NT2/D1 (cell line): ENCODE measurements at regions not wholly inside any gene's neighbourhood (a gene's known extent, or its start where the extent isn't known, plus 50 kb on each side); places are given as distances from the start of the nearest gene placed in this dataset.

Source experiments
- DNase-seq: peaks from one replicate; pipeline ENCODE4 v3.0.0-alpha.2; 2011; ENCODE audit warnings: low read depth, low spot score
- H3K27me3 ChIP-seq: 2 replicates; pipeline ENCODE4 v1.6.0; 2011; ENCODE audit warnings: mild to moderate bottlenecking; ENCODE audit not compliant: insufficient read length, insufficient read depth
- H3K36me3 ChIP-seq: 2 replicates; pipeline ENCODE4 v1.6.1; 2011; ENCODE audit warnings: mild to moderate bottlenecking, low read length, mixed read lengths; ENCODE audit not compliant: insufficient read depth, insufficient read length
- H3K4me1 ChIP-seq: 2 replicates; pipeline ENCODE4 v1.5.1; 2011; ENCODE audit not compliant: insufficient read depth, insufficient read length
- H3K4me3 ChIP-seq: 2 replicates; pipeline ENCODE4 v1.5.1; 2011; ENCODE audit warnings: low read depth; ENCODE audit not compliant: insufficient read length
- H3K9ac ChIP-seq: 2 replicates; pipeline ENCODE4 v1.6.0; 2011; ENCODE audit warnings: low read depth; ENCODE audit not compliant: insufficient read length
- H3K9me3 ChIP-seq: 2 replicates; pipeline ENCODE4 v1.5.1; 2011; ENCODE audit warnings: mild to moderate bottlenecking, low read length; ENCODE audit not compliant: insufficient read depth
- SUZ12 ChIP-seq: IDR thresholded peaks from 2 replicates; pipeline ENCODE4 v1.6.1; 2011; ENCODE audit not compliant: insufficient read length, insufficient read depth; ENCODE audit errors: extremely low read depth
- YY1 ChIP-seq: IDR thresholded peaks from 2 replicates; pipeline ENCODE4 v1.6.1; 2011; ENCODE audit not compliant: insufficient read length, insufficient read depth
- ZNF274 ChIP-seq: IDR thresholded peaks from 2 replicates; pipeline ENCODE4 v1.6.1; 2011; ENCODE audit warnings: mild to moderate bottlenecking, low read depth, low read length

DNA sequence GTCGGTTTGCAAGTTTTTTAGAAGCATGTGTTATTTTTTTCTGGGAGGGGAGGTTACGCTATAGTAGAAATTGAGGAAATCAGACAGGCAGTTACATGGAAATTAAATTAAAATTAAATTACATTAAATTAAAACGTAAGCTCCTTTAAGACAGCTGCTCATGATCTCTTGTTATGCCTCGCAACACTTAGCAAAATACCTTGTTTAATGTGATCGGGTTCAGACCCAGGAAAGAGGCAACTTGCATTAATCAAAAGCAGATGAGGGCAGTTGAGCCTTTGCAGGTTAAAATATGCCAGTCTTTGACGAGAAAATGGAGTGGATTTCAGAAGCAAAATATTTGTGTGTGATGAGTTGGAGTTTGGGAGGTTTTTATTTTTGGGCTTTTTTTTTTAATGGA is 651.8 kb downstream of the INHBA start:
- H3K36me3 ChIP-seq, result no peaks in the 10 kb centered on the region
- no peak for TF ChIP-seq SUZ12
- TF ChIP-seq ZNF274, result no peak
- no peak for DNase-seq
- H3K9me3 ChIP-seq, result no peaks in the 10 kb centered on the region
- no peaks in the 10 kb centered on the region for H3K4me1 ChIP-seq
- H3K9ac ChIP-seq, result no peak overlapping the region
- H3K4me3 ChIP-seq, result no peak overlapping the region
- no peaks in the 10 kb centered on the region for H3K27me3 ChIP-seq

DNA sequence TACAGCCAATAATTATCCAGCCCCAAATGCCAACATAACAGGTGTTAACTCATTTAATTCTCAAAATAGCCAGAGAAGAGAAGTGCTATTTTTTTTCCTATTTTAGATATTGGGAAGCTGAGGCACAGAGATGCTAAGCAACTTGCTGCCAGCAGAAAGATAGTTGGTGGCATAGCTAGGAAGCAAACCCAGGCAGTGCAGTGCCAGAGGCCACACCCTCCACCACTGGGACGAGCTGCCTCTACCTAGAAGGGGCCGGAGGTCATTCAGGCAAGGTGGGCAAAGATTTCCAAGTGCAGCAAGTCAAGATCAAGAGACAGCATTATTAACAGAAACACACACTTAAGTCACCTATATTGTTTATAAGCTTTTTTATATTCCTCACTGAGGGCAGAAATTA is 654.1 kb downstream of the INHBA start:
- no peak for DNase-seq
- no peak for TF ChIP-seq YY1
- TF ChIP-seq SUZ12, result no peak
- TF ChIP-seq ZNF274, result no peak
- Histone ChIP-seq H3K9ac (no peak overlapping the region), H3K36me3 (no peaks in the 10 kb centered on the region), H3K4me1 (no peaks in the 10 kb centered on the region), H3K4me3 (no peak overlapping the region), H3K27me3 (no peaks in the 10 kb centered on the region), H3K9me3 (peaks cover 7% of the 10 kb centered on the region)

DNA sequence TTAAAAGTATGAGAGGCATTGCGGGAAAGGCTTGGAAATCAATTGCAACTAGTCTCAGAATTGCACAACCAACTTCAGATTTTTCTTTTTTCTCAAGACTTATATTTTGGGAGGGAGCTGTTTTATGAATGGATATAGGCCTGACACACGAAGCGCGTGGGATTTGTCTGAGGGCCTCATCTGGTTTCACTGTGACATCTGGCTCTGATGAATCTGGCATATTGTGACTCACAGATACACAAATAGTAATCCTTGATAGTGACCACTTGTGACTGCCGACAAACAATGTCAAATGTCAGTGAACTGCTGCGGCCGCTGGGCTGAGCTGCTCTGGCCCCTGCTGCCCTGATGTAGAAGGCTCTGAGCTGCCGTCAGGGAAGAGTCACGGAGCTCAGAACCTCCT is 655.1 kb downstream of the INHBA start:
- Histone ChIP-seq H3K9ac (no peak overlapping the region), H3K36me3 (no peaks in the 10 kb centered on the region), H3K4me1 (no peaks in the 10 kb centered on the region), H3K4me3 (no peak overlapping the region), H3K27me3 (no peaks in the 10 kb centered on the region), H3K9me3 (peaks cover 15% of the 10 kb centered on the region)
- TF ChIP-seq SUZ12, result no peak
- no peak for TF ChIP-seq YY1
- no peak for TF ChIP-seq ZNF274
- DNase-seq, result no peak

DNA sequence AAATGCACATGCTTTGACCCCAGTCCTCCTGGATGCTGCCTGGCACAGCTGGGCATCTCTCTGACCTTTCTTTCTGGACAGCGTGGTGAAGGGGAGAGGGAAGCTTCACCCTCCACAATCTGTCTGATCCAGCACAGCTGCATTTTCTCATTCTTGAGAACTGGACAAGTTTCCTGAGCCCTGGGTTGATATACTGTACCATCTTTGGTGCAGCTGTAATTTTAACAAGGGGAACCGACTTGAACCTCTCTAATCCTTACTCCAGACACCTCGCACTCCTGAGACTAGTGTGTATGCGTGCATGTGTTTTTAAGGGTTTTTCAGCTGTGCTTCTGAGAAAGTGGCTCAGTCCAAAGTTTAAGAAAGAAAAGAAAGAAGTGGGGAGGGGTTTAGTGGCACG is 655.7 kb downstream of the INHBA start:
- Histone ChIP-seq H3K9me3 (peaks cover 15% of the 10 kb centered on the region), H3K9ac (no peak overlapping the region), H3K4me1 (no peaks in the 10 kb centered on the region), H3K36me3 (no peaks in the 10 kb centered on the region), H3K4me3 (no peak overlapping the region), H3K27me3 (no peaks in the 10 kb centered on the region)
- no peak for DNase-seq
- TF ChIP-seq ZNF274, result no peak
- TF ChIP-seq YY1, result no peak
- TF ChIP-seq SUZ12, result no peak

DNA sequence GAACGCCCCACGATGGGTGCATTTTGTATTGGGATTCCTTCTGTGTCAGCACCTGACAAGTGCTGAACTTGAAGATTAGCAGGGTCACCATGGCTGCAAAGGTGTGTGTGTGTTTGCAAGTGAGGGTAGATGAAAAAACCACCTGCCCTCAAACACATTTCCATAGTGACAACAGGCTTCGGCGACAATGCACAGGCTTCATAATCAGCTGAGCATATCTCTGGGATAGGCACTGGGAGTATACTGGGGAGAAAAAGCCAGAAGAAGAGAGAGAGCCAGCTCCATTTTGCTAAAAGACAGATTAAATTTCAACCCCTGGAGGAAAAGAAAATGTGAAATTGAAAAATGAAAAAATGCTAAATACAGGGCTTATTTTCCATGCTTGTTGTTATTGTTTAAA is 656.1 kb downstream of the INHBA start:
- Histone ChIP-seq H3K9ac (no peak overlapping the region), H3K4me3 (no peak overlapping the region), H3K36me3 (no peaks in the 10 kb centered on the region), H3K9me3 (peaks cover 15% of the 10 kb centered on the region), H3K4me1 (no peaks in the 10 kb centered on the region), H3K27me3 (no peaks in the 10 kb centered on the region)
- TF ChIP-seq ZNF274 (no peak), YY1 (no peak), SUZ12 (no peak)
- DNase-seq, result no peak

DNA sequence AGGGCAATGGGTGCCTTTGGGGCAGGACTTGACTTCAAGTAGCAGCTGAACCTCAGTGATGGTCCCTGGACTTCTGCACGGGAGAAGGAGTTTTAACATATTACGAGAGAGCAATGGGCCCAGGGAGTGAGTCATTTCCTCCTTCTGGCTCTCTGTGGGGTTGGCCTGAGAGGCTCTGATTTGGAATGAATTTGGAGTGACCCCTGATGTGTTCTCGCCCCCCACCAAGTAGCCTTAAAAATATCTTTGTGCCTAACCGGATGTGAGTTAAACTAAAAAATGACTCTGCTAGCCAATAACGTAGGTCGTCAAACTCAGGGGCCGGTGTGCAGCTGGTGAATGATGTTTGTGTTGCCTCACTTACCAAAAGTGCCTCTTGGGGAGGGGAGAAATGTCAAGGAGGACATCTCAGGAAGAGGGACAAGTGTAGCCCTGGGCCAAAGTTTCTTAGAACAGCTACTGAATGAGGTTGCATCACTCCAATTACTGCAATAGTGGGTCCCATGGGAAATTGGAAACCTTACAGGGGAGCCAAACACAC is 656.6 kb downstream of the INHBA start:
- Histone ChIP-seq H3K27me3 (no peaks in the 10 kb centered on the region), H3K36me3 (no peaks in the 10 kb centered on the region), H3K9ac (no peak overlapping the region), H3K4me1 (no peaks in the 10 kb centered on the region), H3K9me3 (peaks cover 15% of the 10 kb centered on the region), H3K4me3 (no peak overlapping the region)
- no peak for TF ChIP-seq SUZ12
- TF ChIP-seq ZNF274, result no peak
- no peak for TF ChIP-seq YY1
- no peak for DNase-seq

DNA sequence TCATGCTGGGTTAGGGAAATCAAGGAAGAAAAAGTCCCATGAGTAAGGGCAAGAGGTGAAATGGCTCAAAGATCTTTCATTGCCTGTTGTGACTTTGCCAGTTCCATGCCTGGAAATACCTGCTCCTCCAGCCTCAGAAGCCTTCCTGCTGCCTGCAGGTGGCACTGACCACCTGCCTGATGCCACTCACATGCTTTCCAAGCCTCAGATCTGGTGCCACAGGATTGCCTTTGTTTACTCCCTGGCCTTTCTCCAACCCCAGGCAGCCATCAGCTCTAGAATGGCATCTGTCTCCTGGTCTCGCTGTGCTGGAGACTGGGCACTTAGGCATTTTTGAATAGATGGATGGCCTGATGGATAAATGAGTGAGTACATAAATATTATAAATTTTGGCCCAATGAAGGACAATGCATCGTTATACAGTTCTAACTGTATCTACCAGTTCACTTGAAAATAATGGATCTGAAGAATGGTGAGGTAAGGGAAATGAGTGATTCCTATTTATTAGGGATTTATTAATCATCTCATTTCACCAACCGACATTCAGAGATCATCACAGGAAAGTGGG is 657.2 kb downstream of the INHBA start:
- Histone ChIP-seq H3K27me3 (no peaks in the 10 kb centered on the region), H3K4me1 (no peaks in the 10 kb centered on the region), H3K9ac (no peak overlapping the region), H3K4me3 (no peak overlapping the region), H3K9me3 (peaks cover 15% of the 10 kb centered on the region), H3K36me3 (no peaks in the 10 kb centered on the region)
- no peak for DNase-seq
- TF ChIP-seq ZNF274 (no peak), YY1 (no peak), SUZ12 (no peak)
